PFSK-1 (cell line): ENCODE measurements at regions not wholly inside any gene's neighbourhood (a gene's known extent, or its start where the extent isn't known, plus 50 kb on each side); places are given as distances from the start of the nearest gene placed in this dataset.

ENCODE experiments used
- FOXP2 ChIP-seq: optimal IDR thresholded peaks from 2 replicates; pipeline ENCODE3; 2011; ENCODE audit warnings: borderline replicate concordance, control low read depth, inconsistent platforms; ENCODE audit not compliant: insufficient read depth; ENCODE audit errors: extremely low read length, extremely low read depth
- POLR2AphosphoS5 ChIP-seq: IDR thresholded peaks from 2 replicates; pipeline ENCODE4 v1.6.1; 2012; ENCODE audit warnings: low read depth, mild to moderate bottlenecking, control low read depth, low read length, moderate library complexity
- TAF1 ChIP-seq: IDR thresholded peaks from 2 replicates; pipeline ENCODE4 v1.6.1; 2012; ENCODE audit warnings: low read length, control low read depth, borderline replicate concordance; ENCODE audit not compliant: insufficient read depth

DNA sequence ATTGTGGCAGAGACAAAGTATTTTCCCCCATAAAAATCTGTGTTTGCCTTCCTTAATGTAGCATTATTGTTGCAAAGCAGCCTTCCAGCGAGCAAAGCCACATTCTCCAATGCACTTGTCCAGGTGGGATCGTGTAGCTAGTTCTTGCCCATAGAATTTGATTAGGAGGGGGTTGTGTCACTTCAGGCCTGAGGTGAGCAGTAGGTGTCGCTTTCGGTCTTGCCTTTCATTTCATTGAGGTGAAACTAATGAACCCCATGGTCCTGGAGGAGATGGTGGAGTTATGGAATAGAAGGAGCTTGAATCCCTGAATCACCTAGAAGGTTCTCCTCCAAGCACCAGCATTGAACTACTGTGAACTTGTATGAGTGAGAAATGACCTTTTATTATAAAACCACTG lies 318.9 kb upstream of the PBX1 start:
- TF ChIP-seq POLR2AphosphoS5, result no peak
- TF ChIP-seq TAF1, result no peak
- TF ChIP-seq FOXP2, result no peak
